IMR-90 (cell line): ENCODE measurements at regions not wholly inside any gene's neighbourhood (a gene's known extent, or its start where the extent isn't known, plus 50 kb on each side); places are given as distances from the start of the nearest gene placed in this dataset.

ENCODE experiments used
- ATAC-seq: fragments of 200-7000 bp; cut with Tn5 transposase; 2 replicates; pipeline ENCODE4 v1.9.1; 2020; ENCODE audit warnings: low read depth, mild to moderate bottlenecking, moderate library complexity
- BruUV-seq: library from RNA; stranded (reverse); fragments of 400-500 nt; replicated peaks from 2 replicates; lab custom pipeline; 2021; lab: Mats Ljungman, UMichigan
- CTCF ChIA-PET: fragments of 300-600 bp; formaldehyde crosslinking; extraction: SDS; loops from one replicate; lab custom pipeline; 2021; ENCODE audit warnings: antibody characterized with exemption; lab: Yijun Ruan, JAX
- POLR2A ChIA-PET: fragments of 300-600 bp; sonication (Branson Sonifier 250); formaldehyde crosslinking; loops from one replicate; lab custom pipeline; 2022; ENCODE audit warnings: antibody characterized with exemption; ENCODE audit not compliant: unreplicated experiment; lab: Charles Lee
- DNase-seq: peaks from one replicate; pipeline ENCODE4 v3.0.0; 2013
- H2AFZ ChIP-seq: replicated peaks from 2 replicates; pipeline ENCODE3; 2013; ENCODE audit warnings: low read length, mild to moderate bottlenecking; ENCODE audit not compliant: poor library complexity
- H2AK5ac ChIP-seq: 2 replicates; pipeline ENCODE4 v1.6.1; 2013; ENCODE audit warnings: low read depth, low read length, inconsistent platforms
- H2AK9ac ChIP-seq: replicated peaks from 2 replicates; pipeline ENCODE3; 2013; ENCODE audit warnings: mild to moderate bottlenecking, low read depth, low read length, moderate library complexity; ENCODE audit not compliant: poor library complexity
- H2BK120ac ChIP-seq: 2 replicates; pipeline ENCODE4 v1.6.1; 2013; ENCODE audit warnings: low read depth, low read length, inconsistent platforms
- H2BK15ac ChIP-seq: 3 replicates; pipeline ENCODE4 v1.6.1; 2013; ENCODE audit warnings: low read depth, low read length, inconsistent platforms
- H2BK20ac ChIP-seq: 2 replicates; pipeline ENCODE4 v1.6.1; 2013; ENCODE audit warnings: low read depth, mild to moderate bottlenecking, inconsistent platforms, low read length, moderate library complexity
- H2BK5ac ChIP-seq: 2 replicates; pipeline ENCODE4 v1.6.1; 2013; ENCODE audit warnings: mild to moderate bottlenecking, low read depth, low read length, inconsistent platforms; ENCODE audit not compliant: poor library complexity, severe bottlenecking
- H3K14ac ChIP-seq: replicated peaks from 2 replicates; pipeline ENCODE4 v1.6.1; 2013; ENCODE audit warnings: low read depth, low read length, inconsistent platforms
- H3K18ac ChIP-seq: 2 replicates; pipeline ENCODE4 v1.6.1; 2013; ENCODE audit warnings: low read depth, low read length, control low read depth
- H3K23ac ChIP-seq: 2 replicates; pipeline ENCODE4 v1.6.1; 2013; ENCODE audit warnings: low read depth, low read length, inconsistent platforms
- H3K27ac ChIP-seq: 2 replicates; pipeline ENCODE4 v1.5.1; 2013; ENCODE audit warnings: mild to moderate bottlenecking, control low read depth, low read length; ENCODE audit not compliant: insufficient read depth
- H3K27me3 ChIP-seq: 2 replicates; pipeline ENCODE4 v1.6.1; 2013; ENCODE audit warnings: low read length; ENCODE audit not compliant: control insufficient read depth, insufficient read depth
- H3K36me3 ChIP-seq: 2 replicates; pipeline ENCODE4 v1.6.1; 2013; ENCODE audit warnings: low read length, mixed read lengths; ENCODE audit not compliant: control insufficient read depth, insufficient read depth
- H3K4ac ChIP-seq: 2 replicates; pipeline ENCODE4 v1.6.1; 2013; ENCODE audit warnings: low read depth, low read length, inconsistent platforms
- H3K4me1 ChIP-seq: 2 replicates; pipeline ENCODE4 v1.6.1; 2013; ENCODE audit warnings: low read length, mixed read lengths; ENCODE audit not compliant: control insufficient read depth, insufficient read depth
- H3K4me2 ChIP-seq: 2 replicates; pipeline ENCODE4 v1.6.1; 2013; ENCODE audit warnings: low read depth, mild to moderate bottlenecking, control low read depth, low read length, moderate library complexity
- H3K4me3 ChIP-seq: 2 replicates; pipeline ENCODE4 v1.5.1; 2013; ENCODE audit warnings: low read depth, mild to moderate bottlenecking, control low read depth, low read length, moderate library complexity; ENCODE audit not compliant: insufficient read depth
- H3K56ac ChIP-seq: 2 replicates; pipeline ENCODE4 v1.6.1; 2013; ENCODE audit warnings: low read length, inconsistent platforms; ENCODE audit not compliant: insufficient read depth; ENCODE audit errors: extremely low read depth
- H3K79me1 ChIP-seq, 2 experiments: 2 replicates each; pipeline ENCODE4 v1.6.1; 2013; ENCODE audit warnings: low read length in 2 of 2, inconsistent platforms in 1 of 2, low read depth in 1 of 2
- H3K9ac ChIP-seq: 2 replicates; pipeline ENCODE4 v1.6.1; 2013; ENCODE audit warnings: low read depth, low read length, control low read depth
- H3K9me1 ChIP-seq: 2 replicates; pipeline ENCODE4 v1.6.1; 2013; ENCODE audit warnings: low read length, inconsistent platforms; ENCODE audit not compliant: insufficient read depth
- H3K9me3 ChIP-seq: 2 replicates; pipeline ENCODE4 v1.6.1; 2013; ENCODE audit warnings: low read length; ENCODE audit not compliant: control insufficient read depth, insufficient read depth
- H4K20me1 ChIP-seq: 2 replicates; pipeline ENCODE4 v1.6.1; 2013; ENCODE audit warnings: low read length, inconsistent platforms; ENCODE audit not compliant: insufficient read depth
- H4K5ac ChIP-seq: 2 replicates; pipeline ENCODE4 v1.6.1; 2013; ENCODE audit warnings: mild to moderate bottlenecking, low read depth, low read length, control low read depth
- H4K8ac ChIP-seq, 2 experiments: 2 replicates each; pipeline ENCODE4 v1.6.1; 2013; ENCODE audit warnings: low read depth in 2 of 2, low read length in 2 of 2, control low read depth in 1 of 2, inconsistent platforms in 1 of 2
- H4K91ac ChIP-seq: 2 replicates; pipeline ENCODE4 v1.6.1; 2013; ENCODE audit warnings: low read depth, low read length, inconsistent platforms; ENCODE audit not compliant: insufficient read depth
- BHLHE40 ChIP-seq: fragments of 150-350 bp; IDR thresholded peaks from 2 replicates; pipeline ENCODE4 v1.6.1; 2016; ENCODE audit warnings: mild to moderate bottlenecking, low read depth, low read length
- CEBPB ChIP-seq: IDR thresholded peaks from 2 replicates; pipeline ENCODE4 v1.6.1; 2012; ENCODE audit warnings: low read depth, low read length, improper control_type of control experiment
- CHD1 ChIP-seq: IDR thresholded peaks from 2 replicates; pipeline ENCODE4 v1.6.1; 2012; ENCODE audit warnings: low read depth, low read length, improper control_type of control experiment
- ELK1 ChIP-seq: fragments of 150-350 bp; IDR thresholded peaks from 2 replicates; pipeline ENCODE4 v1.6.1; 2016; ENCODE audit warnings: low read depth, mild to moderate bottlenecking, low read length, moderate library complexity, borderline replicate concordance
- FOS ChIP-seq: fragments of 150-350 bp; IDR thresholded peaks from 2 replicates; pipeline ENCODE4 v1.6.1; 2016; ENCODE audit warnings: low read depth, low read length
- MAFK ChIP-seq: IDR thresholded peaks from 2 replicates; pipeline ENCODE4 v1.6.1; 2012; ENCODE audit warnings: low read depth, low read length, improper control_type of control experiment
- MAZ ChIP-seq: IDR thresholded peaks from 2 replicates; pipeline ENCODE4 v1.6.1; 2012; ENCODE audit warnings: low read depth, mild to moderate bottlenecking, low read length, improper control_type of control experiment, moderate library complexity, borderline replicate concordance
- NFE2L2 ChIP-seq: fragments of 150-350 bp; IDR thresholded peaks from 2 replicates; pipeline ENCODE4 v1.6.1; 2016; ENCODE audit warnings: low read depth, mild to moderate bottlenecking, low read length
- POLR2A ChIP-seq: IDR thresholded peaks from 2 replicates; pipeline ENCODE4 v1.6.1; 2012; ENCODE audit warnings: mild to moderate bottlenecking, low read depth, low read length
- RCOR1 ChIP-seq: IDR thresholded peaks from 2 replicates; pipeline ENCODE4 v1.6.1; 2012; ENCODE audit warnings: mild to moderate bottlenecking, low read length, improper control_type of control experiment; ENCODE audit not compliant: insufficient replicate concordance
- RFX5 ChIP-seq: IDR thresholded peaks from 2 replicates; pipeline ENCODE4 v1.8.0; 2012; ENCODE audit warnings: low read depth, mild to moderate bottlenecking, low read length, moderate library complexity
- WGBS, 2 experiments: methylation state at CpG; one replicate each; pipeline versions ENCODE4 v1.1.5 to v1.1.7; 2013; ENCODE audit warnings: missing lambda C conversion rate in 2 of 2; ENCODE audit not compliant: insufficient read length in 1 of 2; ENCODE audit errors: extremely low coverage in 2 of 2; 5-methylcytosine and 5-hydroxymethylcytosine counted together
- dilution Hi-C: fragments of 300-500 bp; cut with HindIII; formaldehyde crosslinking; loops from one replicate; pipeline ENCODE4 v1.14.3; 2018; ENCODE audit warnings: low sequenced_read_pairs; ENCODE audit not compliant: unreplicated experiment
- in situ Hi-C: fragments of 300-500 bp; cut with MboI; formaldehyde crosslinking; loops from 3 replicates; pipeline ENCODE4 v1.14.3; 2019; ENCODE audit warnings: low sequenced_read_pairs, inconsistent platforms, mixed read lengths
- intact Hi-C: fragments of 100-400 bp; cut with micrococcal nuclease; formaldehyde crosslinking; loops from 2 replicates; pipeline ENCODE4 v1.10.0; 2022
- TF ChIP-seq, protein P1 (sequence below): fragments of 150-350 bp; IDR thresholded peaks from 2 replicates; pipeline ENCODE4 v1.6.1; 2017; ENCODE audit warnings: mild to moderate bottlenecking, antibody characterized with exemption, low read length, low read depth
- TF ChIP-seq, protein P2 (sequence below): conservative IDR thresholded peaks from 2 replicates; pipeline ENCODE4 v1.5.1; 2012; ENCODE audit warnings: mild to moderate bottlenecking, low read depth, low read length, improper control_type of control experiment

- WGBS, 2 experiments: 100% methylated on average over 1 of the region's 19 CpGs; no CpG with 5 or more reads in 1 of the 2 experiments
These were observed 1669.6 kb upstream of the CELF4 start for GRCh38 chr18:39235118-39235719.

More at GRCh38 chr18:39235118-39235719, 1669.6 kb upstream of the CELF4 start:
- no peaks in the 10 kb centered on the region for H3K79me1 ChIP-seq
- H2BK20ac ChIP-seq: no peak overlapping the region
- H3K9ac ChIP-seq: no peak overlapping the region
- in situ Hi-C loops: no loop called here
- H3K18ac ChIP-seq: no peak overlapping the region
- no peak overlapping the region for H3K4me3 ChIP-seq
- no peak overlapping the region for H3K14ac ChIP-seq
- dilution Hi-C loops: no loop called here
- no peaks in the 10 kb centered on the region for H4K20me1 ChIP-seq
- TF ChIP-seq FOS: no peak
- no peak for TF ChIP-seq ELK1
- TF ChIP-seq BHLHE40: no peak
- no peak for TF ChIP-seq CHD1
- TF ChIP-seq, protein P1, sequence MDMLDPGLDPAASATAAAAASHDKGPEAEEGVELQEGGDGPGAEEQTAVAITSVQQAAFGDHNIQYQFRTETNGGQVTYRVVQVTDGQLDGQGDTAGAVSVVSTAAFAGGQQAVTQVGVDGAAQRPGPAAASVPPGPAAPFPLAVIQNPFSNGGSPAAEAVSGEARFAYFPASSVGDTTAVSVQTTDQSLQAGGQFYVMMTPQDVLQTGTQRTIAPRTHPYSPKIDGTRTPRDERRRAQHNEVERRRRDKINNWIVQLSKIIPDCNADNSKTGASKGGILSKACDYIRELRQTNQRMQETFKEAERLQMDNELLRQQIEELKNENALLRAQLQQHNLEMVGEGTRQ: no peak
- no peak for TF ChIP-seq RFX5
- TF ChIP-seq RCOR1: no peak
- TF ChIP-seq, protein P2, sequence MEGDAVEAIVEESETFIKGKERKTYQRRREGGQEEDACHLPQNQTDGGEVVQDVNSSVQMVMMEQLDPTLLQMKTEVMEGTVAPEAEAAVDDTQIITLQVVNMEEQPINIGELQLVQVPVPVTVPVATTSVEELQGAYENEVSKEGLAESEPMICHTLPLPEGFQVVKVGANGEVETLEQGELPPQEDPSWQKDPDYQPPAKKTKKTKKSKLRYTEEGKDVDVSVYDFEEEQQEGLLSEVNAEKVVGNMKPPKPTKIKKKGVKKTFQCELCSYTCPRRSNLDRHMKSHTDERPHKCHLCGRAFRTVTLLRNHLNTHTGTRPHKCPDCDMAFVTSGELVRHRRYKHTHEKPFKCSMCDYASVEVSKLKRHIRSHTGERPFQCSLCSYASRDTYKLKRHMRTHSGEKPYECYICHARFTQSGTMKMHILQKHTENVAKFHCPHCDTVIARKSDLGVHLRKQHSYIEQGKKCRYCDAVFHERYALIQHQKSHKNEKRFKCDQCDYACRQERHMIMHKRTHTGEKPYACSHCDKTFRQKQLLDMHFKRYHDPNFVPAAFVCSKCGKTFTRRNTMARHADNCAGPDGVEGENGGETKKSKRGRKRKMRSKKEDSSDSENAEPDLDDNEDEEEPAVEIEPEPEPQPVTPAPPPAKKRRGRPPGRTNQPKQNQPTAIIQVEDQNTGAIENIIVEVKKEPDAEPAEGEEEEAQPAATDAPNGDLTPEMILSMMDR: no peak
- TF ChIP-seq MAZ: no peak
- TF ChIP-seq CEBPB: no peak
- TF ChIP-seq POLR2A: no peak
- TF ChIP-seq NFE2L2: no peak
- no peak for TF ChIP-seq MAFK
- H3K27ac ChIP-seq: no peak overlapping the region
- H3K27me3 ChIP-seq: no peaks in the 10 kb centered on the region
- H3K4me1 ChIP-seq: no peaks in the 10 kb centered on the region
- no peak overlapping the region for H2AK9ac ChIP-seq
- no peak overlapping the region for H3K4me2 ChIP-seq
- ChIA-PET POLR2A (no interaction called here), CTCF (no interaction called here)
- no peak overlapping the region for H2BK15ac ChIP-seq
- no peak overlapping the region for H2AFZ ChIP-seq
- no peak overlapping the region for H2BK120ac ChIP-seq
- H2BK5ac ChIP-seq: no peak overlapping the region
- no peak overlapping the region for H3K23ac ChIP-seq
- H3K4ac ChIP-seq: no peak overlapping the region
- no TSS peak for BruUV-seq
- no peak overlapping the region for H4K5ac ChIP-seq
- H3K36me3 ChIP-seq: no peaks in the 10 kb centered on the region
- H2AK5ac ChIP-seq: no peak overlapping the region
- DNase-seq (no peak), ATAC-seq (no peak)
- no peak overlapping the region for H3K56ac ChIP-seq
- H3K9me1 ChIP-seq: no peaks in the 10 kb centered on the region
- no peak overlapping the region for H4K8ac ChIP-seq
- peaks cover 6% of the 10 kb centered on the region; the same call in 1 of the 2 replicates for H3K9me3 ChIP-seq
- no peak overlapping the region for H4K91ac ChIP-seq
- intact Hi-C loops: no loop called here
